NCI-H345 treated with DMSO at 0.1 percent for 48 hours (cell line): ENCODE measurements at regions not wholly inside any gene's neighbourhood (a gene's known extent, or its start where the extent isn't known, plus 50 kb on each side); places are given as distances from the start of the nearest gene placed in this dataset.
"Not testable (repeated sequence)": the region's sequence is repeated elsewhere in the genome, so short reads cannot be mapped to it uniquely, and the experiment has no call there.

ENCODE experiments used
- DNase-seq: peaks from one replicate; lab custom pipeline; 2025; ENCODE audit not compliant: unreplicated experiment; lab: John Stamatoyannopoulos, UW

GRCh38 chr9:126056312-126057021 lies 270.2 kb upstream of the MVB12B start:
- no peak for DNase-seq

DNA sequence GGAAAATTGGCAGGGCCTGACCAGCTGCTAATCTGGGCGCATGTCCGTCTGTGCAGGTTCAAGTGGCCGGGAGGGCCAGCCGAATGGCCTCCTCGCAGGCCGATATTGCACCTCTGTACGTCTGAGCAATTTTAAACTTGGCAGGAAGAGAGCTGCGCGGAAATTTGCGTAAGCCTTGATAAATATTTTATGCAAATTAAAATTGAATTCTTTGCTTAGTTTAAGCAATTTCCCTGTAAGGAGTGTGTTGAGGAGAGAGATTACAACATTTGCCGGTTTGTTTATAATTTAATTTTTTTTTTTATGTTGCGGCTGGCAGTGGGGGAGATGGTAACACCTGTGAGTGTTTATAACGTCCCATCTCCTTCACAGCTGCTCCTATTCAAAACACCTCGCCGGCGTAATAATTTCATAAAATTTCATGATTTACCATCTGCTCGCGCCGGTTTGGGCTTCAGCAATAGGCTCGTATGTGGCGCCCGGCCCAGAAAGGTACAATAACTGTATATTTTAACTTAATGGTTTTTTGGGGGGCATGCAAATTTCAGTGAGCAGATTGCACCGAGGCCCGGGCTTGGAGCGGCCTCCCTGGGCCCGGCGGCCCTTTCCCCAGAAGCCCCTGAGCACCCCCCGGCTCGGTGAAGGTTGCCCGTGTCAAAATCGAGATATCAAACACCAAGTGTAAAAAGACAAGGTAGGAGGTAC lies 269.4 kb upstream of the MVB12B start:
- DNase-seq = no peak

GRCh38 chr9:126058011-126058531 lies 268.6 kb upstream of the MVB12B start:
- DNase-seq = no peak

- DNase-seq = no peak
These were observed 268.0 kb upstream of the MVB12B start for GRCh38 chr9:126058591-126058990.

DNA sequence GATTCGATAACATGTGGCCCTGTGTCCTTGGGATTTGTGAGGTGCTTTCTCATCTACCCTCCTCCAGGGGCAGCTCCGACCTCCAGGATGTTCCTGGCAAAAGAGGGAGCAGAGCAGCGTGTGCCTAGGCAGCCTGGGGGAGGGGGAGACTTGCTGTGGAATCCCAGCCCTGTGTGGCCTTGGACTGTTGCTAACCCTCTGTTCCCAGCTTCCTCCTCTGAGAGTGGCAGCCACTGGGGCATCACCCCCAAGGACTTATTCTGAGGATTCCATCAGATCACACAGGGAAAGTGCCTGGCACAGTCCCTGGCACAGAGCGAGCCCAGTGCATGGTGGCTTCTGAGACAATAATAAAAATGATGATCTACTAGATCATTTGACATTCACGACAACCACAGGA lies 265.1 kb upstream of the MVB12B start:
- no peak for DNase-seq

GRCh38 chr9:126062158-126062886 lies 264.3 kb upstream of the MVB12B start:
- DNase-seq = no peak

GRCh38 chr9:126063326-126063725 lies 263.3 kb upstream of the MVB12B start:
- no peak for DNase-seq

GRCh38 chr9:126066131-126066530 lies 260.5 kb upstream of the MVB12B start:
- DNase-seq = no peak

DNA sequence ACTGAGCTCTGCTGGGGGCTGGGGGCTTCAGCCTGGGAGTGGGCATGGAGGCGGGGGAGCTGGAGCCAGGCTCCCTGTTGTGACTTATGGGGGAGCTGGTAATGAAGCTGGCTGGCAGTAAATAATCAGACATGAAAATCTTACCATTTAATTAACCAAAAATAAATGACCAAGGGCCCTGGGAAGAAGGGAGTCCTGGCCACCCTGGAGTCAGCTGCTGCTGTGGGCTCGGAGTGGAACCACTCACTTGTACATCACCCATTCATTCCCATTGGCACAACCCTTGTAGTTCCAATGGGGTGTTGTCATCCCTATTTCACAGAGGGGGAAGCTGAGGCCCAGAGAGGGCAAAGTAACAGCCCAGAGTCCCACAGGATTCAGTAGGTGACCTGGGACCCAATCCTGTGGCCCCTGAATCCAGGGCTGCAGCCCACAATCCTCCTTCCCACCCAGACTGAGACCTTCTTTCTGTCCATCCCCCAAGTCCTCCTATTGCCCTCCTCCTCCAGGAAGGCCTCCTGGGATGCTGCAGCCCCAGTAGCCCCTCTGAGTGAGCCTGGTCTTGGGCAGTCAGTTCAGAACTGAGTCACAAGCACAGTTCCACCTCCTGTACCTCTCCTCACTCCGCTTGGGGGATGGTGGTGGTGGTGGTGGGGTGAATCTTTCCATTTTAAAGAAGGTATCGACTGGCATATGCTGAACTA lies 259.4 kb upstream of the MVB12B start:
- no peak for DNase-seq

DNA sequence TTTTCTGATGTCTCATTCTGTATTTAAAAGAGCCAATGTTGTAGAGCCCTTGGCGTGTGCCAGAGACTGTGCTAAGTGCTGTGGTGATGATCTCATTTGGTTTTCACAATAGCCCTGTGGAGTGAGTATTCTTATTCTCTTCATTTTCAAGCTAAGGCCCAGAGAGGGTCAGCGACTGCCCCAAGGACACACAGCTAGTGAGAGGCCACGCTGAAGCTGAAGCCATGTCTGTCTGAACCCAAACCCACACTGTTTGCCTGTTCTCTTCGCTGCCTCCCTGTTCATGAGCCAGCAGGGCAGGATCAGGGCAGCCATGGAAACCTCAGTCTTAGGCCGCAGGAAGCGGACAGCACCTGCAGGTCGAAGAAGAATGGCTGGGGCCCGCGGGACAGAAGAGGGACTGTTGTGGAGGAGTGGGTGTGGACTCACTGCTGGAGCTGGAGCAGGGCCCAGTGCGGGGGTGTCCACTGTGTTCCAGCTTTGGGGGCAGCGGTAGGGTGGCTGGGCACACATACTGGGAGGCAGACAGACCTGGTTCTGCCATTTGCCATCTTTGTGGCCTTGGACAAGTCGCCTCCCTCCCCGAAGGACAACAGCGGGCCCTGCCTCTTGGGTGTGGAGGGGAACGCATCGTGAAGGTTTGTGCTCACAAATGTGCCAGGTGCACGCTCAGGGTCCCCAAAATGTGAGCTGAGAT lies 257.9 kb upstream of the MVB12B start:
- DNase-seq = no peak

DNA sequence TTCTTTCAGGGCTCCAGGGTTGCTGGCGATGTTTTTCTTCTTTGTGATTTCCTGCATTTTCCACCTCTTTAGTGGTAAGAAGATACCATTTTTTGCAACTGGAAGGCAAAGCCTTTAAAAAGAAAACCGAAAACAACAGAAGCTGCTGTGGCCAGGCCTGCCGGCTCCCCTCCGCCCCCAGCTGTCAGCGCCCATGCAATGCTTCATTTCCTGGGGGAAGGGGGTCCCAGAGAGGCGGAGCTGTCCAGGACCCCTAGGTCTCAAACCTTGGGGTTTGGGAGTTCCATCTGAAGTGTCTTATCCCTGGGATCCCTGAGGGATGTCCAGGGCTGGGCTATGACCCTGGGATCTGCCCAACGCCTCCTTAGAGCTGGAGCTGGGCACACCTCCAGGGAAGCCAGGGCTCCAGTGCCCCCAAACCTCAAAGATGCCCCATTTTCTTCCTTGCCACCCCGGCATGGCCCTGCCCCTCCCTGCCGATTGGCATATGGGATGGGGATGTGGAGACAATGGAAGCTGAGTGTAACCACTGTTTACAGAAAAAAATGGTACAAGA lies 257.2 kb upstream of the MVB12B start:
- DNase-seq = no peak

- DNase-seq = no peak
These were observed 256.5 kb upstream of the MVB12B start for GRCh38 chr9:126070058-126070655.

GRCh38 chr9:126071076-126071750 lies 255.4 kb upstream of the MVB12B start:
- no peak for DNase-seq

DNA sequence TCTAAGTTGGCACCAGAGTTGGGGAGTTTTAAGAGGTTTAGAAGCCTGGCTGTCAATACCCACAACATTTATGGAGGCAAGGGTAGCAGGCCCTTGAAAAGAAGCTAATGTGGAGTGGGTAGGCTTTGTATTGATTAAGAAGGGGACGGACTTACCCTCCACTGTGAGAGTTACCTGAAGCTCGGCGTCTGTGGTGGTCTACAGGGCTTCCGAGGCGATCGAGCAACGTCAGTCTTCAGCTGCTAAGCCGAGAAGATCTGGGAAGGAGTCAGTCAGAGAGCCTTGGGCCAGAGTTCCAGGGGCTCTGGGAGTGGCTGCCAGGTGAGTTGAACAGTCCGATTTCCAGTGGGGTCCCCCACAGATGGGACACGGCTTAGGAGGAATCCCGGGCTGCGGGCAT lies 249.0 kb upstream of the MVB12B start:
- DNase-seq = not testable (repeated sequence)

DNA sequence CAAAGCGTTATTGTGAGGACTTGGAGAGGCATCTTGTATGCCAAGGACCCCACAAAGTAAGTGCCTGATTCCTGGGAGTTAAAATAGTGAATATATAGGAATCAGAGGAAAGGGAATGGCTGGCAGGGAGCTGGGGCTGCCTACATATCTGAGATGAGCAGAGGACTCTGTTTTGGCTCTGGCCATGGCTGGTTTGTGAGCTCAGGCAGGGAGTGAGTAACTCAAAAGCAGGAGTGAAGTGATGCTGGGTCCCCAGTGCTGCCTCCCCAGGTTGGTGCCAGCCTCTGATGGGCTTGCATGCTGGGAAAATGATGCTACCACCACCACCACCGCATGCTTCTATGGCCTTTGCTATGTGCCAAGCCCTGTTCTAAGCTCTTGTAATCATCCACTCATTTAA lies 246.0 kb upstream of the MVB12B start:
- no peak for DNase-seq

GRCh38 chr9:126081746-126082145 lies 244.9 kb upstream of the MVB12B start:
- DNase-seq = no peak

DNA sequence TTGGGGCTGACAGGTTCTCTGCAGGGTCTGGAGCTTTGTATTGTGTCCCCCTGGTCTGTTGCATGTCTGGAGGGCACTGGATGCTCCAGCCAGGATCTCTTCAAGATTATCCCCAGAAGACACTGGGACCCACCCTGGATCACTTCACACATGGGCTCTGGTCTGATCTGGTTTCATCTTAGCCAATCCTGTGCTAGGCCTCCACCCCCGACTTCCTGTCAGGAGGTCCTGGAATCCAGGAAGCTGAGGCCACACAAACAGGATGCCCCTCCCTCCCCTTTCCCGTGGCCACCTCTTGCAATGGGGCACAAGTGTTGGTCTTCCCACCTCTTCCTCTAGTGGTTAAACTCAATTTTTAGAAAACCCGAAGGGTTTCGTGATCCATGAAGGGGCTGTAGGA lies 242.6 kb upstream of the MVB12B start:
- no peak for DNase-seq

- DNase-seq = no peak
These were observed 241.9 kb upstream of the MVB12B start for GRCh38 chr9:126084696-126085095.

DNA sequence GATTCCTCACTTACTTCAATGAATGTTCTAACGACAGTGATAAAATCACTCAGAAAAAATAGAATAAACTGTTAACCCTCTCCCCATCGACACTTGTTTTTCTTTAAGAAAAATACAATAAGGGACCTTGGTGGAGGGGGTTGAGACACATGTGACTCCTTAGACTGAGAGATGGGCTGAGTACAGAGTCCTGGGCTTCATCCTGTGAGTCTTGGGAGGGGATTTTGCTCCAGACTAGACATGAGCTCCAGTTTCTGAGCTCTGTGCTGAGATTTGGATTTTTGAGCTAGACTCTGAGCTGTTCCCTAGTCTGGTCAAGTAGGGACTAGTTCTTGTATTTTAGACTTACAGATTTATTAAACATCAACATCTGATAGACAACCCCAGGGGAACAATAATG lies 241.5 kb upstream of the MVB12B start:
- no peak for DNase-seq
